GM12878 (cell line): ENCODE measurements at regions not wholly inside any gene's neighbourhood (a gene's known extent, or its start where the extent isn't known, plus 50 kb on each side); places are given as distances from the start of the nearest gene placed in this dataset.

Experiments
- ATAC-seq: fragments of 200-7000 bp; cut with Tn5 transposase; 3 replicates; pipeline ENCODE4 v1.9.1; 2020; ENCODE audit warnings: mild to moderate bottlenecking, moderate library complexity
- BruUV-seq: library from RNA; stranded (reverse); fragments of 400-500 nt; replicated peaks from 2 replicates; lab custom pipeline; 2021; lab: Mats Ljungman, UMichigan
- CTCF ChIA-PET: fragments of 300-600 bp; sonication (Branson Sonifier 250); formaldehyde crosslinking; extraction: SDS; loops from one replicate; lab custom pipeline; 2021; ENCODE audit warnings: inconsistent platforms; lab: Yijun Ruan, JAX
- POLR2A ChIA-PET: fragments of 350-600 bp; formaldehyde crosslinking; extraction: SDS; loops from one replicate; lab custom pipeline; 2021; ENCODE audit warnings: inconsistent platforms; lab: Charles Lee
- RAD21 ChIA-PET: fragments of 300-600 bp; sonication (Branson Sonifier 250); formaldehyde crosslinking; loops from one replicate; lab custom pipeline; 2023; ENCODE audit warnings: antibody characterized with exemption; ENCODE audit not compliant: unreplicated experiment; lab: Charles Lee
- SMC1A ChIA-PET: fragments of 300-600 bp; sonication (Branson Sonifier 250); formaldehyde crosslinking; loops from one replicate; lab custom pipeline; 2023; ENCODE audit not compliant: unreplicated experiment, uncharacterized antibody; lab: Charles Lee
- DNase-seq: peaks from one replicate; pipeline ENCODE4 v3.0.0-alpha.2; 2011; ENCODE audit warnings: low read depth, low spot score
- FAIRE-seq: peaks from 3 replicates; lab custom pipeline; 2011; peaks lifted over from hg19 to GRCh38; lab: Jason Lieb, UNC
- H2AFZ ChIP-seq: 2 replicates; pipeline ENCODE4 v1.6.0; 2011; ENCODE audit warnings: low read depth, low read length, control low read depth; ENCODE audit not compliant: control insufficient read depth
- H3K27ac ChIP-seq: 2 replicates; pipeline ENCODE4 v1.5.1; 2011; ENCODE audit warnings: control low read depth; ENCODE audit not compliant: control insufficient read depth, insufficient read depth
- H3K27me3 ChIP-seq, 2 experiments: replicated peaks in 1 of 2; 2 replicates each; pipeline versions ENCODE4 v1.6.0 to v1.6.1; 2011; ENCODE audit warnings: low read length in 1 of 2; ENCODE audit not compliant: control insufficient read depth in 2 of 2, insufficient read depth in 2 of 2
- H3K36me3 ChIP-seq, 2 experiments: 2 replicates each; pipeline ENCODE4 v1.5.1; 2011; ENCODE audit warnings: low read length in 1 of 2; ENCODE audit not compliant: control insufficient read depth in 2 of 2, insufficient read depth in 2 of 2
- H3K4me1 ChIP-seq: 2 replicates; pipeline ENCODE4 v1.6.1; 2011; ENCODE audit warnings: mild to moderate bottlenecking, low read length, moderate library complexity, mixed read lengths; ENCODE audit not compliant: control insufficient read depth, insufficient read depth
- H3K4me2 ChIP-seq: 2 replicates; pipeline ENCODE4 v1.6.0; 2011; ENCODE audit warnings: control low read depth; ENCODE audit not compliant: control insufficient read depth, insufficient read depth
- H3K4me3 ChIP-seq: fragments of 200-600 bp; sonication (generic); 2 replicates; pipeline ENCODE4 v1.5.1; 2016
- H3K79me2 ChIP-seq: 2 replicates; pipeline ENCODE4 v1.6.0; 2011; ENCODE audit warnings: low read length; ENCODE audit not compliant: control insufficient read depth, insufficient read depth
- H3K9ac ChIP-seq: 2 replicates; pipeline ENCODE4 v1.8.0; 2011; ENCODE audit warnings: low read length, control low read depth, mixed read lengths; ENCODE audit not compliant: control insufficient read depth, insufficient read depth
- H3K9me3 ChIP-seq: replicated peaks from 3 replicates; pipeline ENCODE4 v1.5.1; 2011; ENCODE audit warnings: mild to moderate bottlenecking, low read length; ENCODE audit not compliant: control insufficient read depth, insufficient read depth
- H4K20me1 ChIP-seq: 2 replicates; pipeline ENCODE4 v1.6.0; 2011; ENCODE audit not compliant: control insufficient read depth, insufficient read depth
- BHLHE40 ChIP-seq, 2 experiments: fragments of 450-650 bp in 1 of 2; IDR thresholded peaks; 2 replicates each; pipeline ENCODE4 v1.6.1; 2011 to 2017; ENCODE audit warnings: low read depth in 2 of 2, borderline replicate concordance in 1 of 2, improper control_type of control experiment in 1 of 2, low read length in 1 of 2, mild to moderate bottlenecking in 1 of 2
- CREM ChIP-seq: IDR thresholded peaks from 2 replicates; pipeline ENCODE4 v1.6.1; 2014; ENCODE audit warnings: antibody characterized with exemption, low read depth
- E2F4 ChIP-seq: IDR thresholded peaks from 2 replicates; pipeline ENCODE4 v1.6.1; 2012; ENCODE audit warnings: low read depth, low read length, improper control_type of control experiment
- E4F1 ChIP-seq: fragments of 450-650 bp; IDR thresholded peaks from 2 replicates; pipeline ENCODE4 v1.6.1; 2018; ENCODE audit warnings: borderline replicate concordance, mild to moderate bottlenecking; ENCODE audit not compliant: partially characterized antibody
- ETV6 ChIP-seq, 2 experiments: fragments of 450-650 bp in 1 of 2; IDR thresholded peaks in 1 of 2; conservative IDR thresholded peaks in 1 of 2; 2 replicates each; pipeline ENCODE4 v1.6.1; 2014; ENCODE audit warnings: antibody characterized with exemption in 1 of 2, borderline replicate concordance in 1 of 2, low read depth in 1 of 2, mild to moderate bottlenecking in 1 of 2, moderate library complexity in 1 of 2
- KLF5 ChIP-seq: fragments of 450-650 bp; IDR thresholded peaks from 2 replicates; pipeline ENCODE4 v1.6.1; 2014; ENCODE audit warnings: mild to moderate bottlenecking; ENCODE audit not compliant: partially characterized antibody
- RAD51 ChIP-seq: fragments of 450-650 bp; IDR thresholded peaks from 2 replicates; pipeline ENCODE4 v1.6.1; 2016; ENCODE audit warnings: moderate library complexity, mild to moderate bottlenecking, inconsistent platforms
- RFX5 ChIP-seq: IDR thresholded peaks from 2 replicates; pipeline ENCODE4 v1.6.1; 2011; ENCODE audit warnings: low read depth, low read length, improper control_type of control experiment
- SIX5 ChIP-seq: IDR thresholded peaks from 2 replicates; pipeline ENCODE4 v1.6.1; 2011; ENCODE audit warnings: mild to moderate bottlenecking, low read depth, low read length, moderate library complexity; ENCODE audit not compliant: severe bottlenecking
- SPI1 ChIP-seq: IDR thresholded peaks from 2 replicates; pipeline ENCODE4 v1.6.1; 2011; ENCODE audit warnings: low read depth, mild to moderate bottlenecking, low read length, moderate library complexity, borderline replicate concordance; ENCODE audit not compliant: insufficient read depth
- ZBTB11 ChIP-seq: fragments of 450-650 bp; formaldehyde crosslinking; IDR thresholded peaks from 2 replicates; pipeline ENCODE4 v1.5.0; 2022; ENCODE audit warnings: mild to moderate bottlenecking, missing genetic modification characterization
- WGBS: methylation state at CpG from one replicate; pipeline ENCODE4 v1.1.6; 2016; ENCODE audit warnings: low lambda C conversion rate; ENCODE audit not compliant: insufficient replicate concordance, insufficient coverage; ENCODE audit errors: missing lambda C conversion rate; 5-methylcytosine and 5-hydroxymethylcytosine counted together
- in situ Hi-C: fragments of 300-500 bp; cut with MboI; formaldehyde crosslinking; loops from 9 replicates; pipeline ENCODE4 v1.14.3; 2018; ENCODE audit warnings: mixed read lengths
- intact Hi-C: fragments of 100-400 bp; cut with micrococcal nuclease; formaldehyde crosslinking; loops from one replicate; pipeline ENCODE4 v1.14.2; 2022; ENCODE audit not compliant: unreplicated experiment
- TF ChIP-seq, protein P1 (sequence below): IDR thresholded peaks from 2 replicates; pipeline ENCODE4 v1.6.1; 2012; ENCODE audit warnings: low read depth, low read length, improper control_type of control experiment

- TF ChIP-seq E2F4 (no peak), CREM (no peak), SPI1 (no peak), BHLHE40 (IDR thresholded peaks at IDR 0.05; ENCODE audit: borderline replicate concordance in 1 of 2, low read depth in 2 of 2, low read length in 1 of 2) (no peak)
- TF ChIP-seq, all 136 proteins: peak for 0
Measured at GRCh38 chr22:47423266-47423665, 660.8 kb downstream of the TBC1D22A start (continued).

GRCh38 chr22:47422736-47423135, 660.3 kb downstream of the TBC1D22A start:
- in situ Hi-C loops = no loop called here
- no peaks in the 10 kb centered on the region for H3K36me3 ChIP-seq
- FAIRE-seq = no peak
- H3K9ac ChIP-seq = no peak overlapping the region
- no peaks in the 10 kb centered on the region for H3K4me1 ChIP-seq
- no TSS peak for BruUV-seq
- ChIA-PET CTCF (no interaction called here), POLR2A (no interaction called here), RAD21 (no interaction called here), SMC1A (no interaction called here)
- H2AFZ ChIP-seq = no peak overlapping the region
- no peaks in the 10 kb centered on the region; the same call in 2 of the 3 replicates for H3K9me3 ChIP-seq
- no peaks in the 10 kb centered on the region for H3K79me2 ChIP-seq
- 40% methylated on average over 9 of the region's 10 CpGs for WGBS
- H3K4me3 ChIP-seq = no peak overlapping the region
- no peaks in the 10 kb centered on the region for H3K27me3 ChIP-seq
- DNase-seq = no peak
- ATAC-seq = no peak
- H4K20me1 ChIP-seq = no peaks in the 10 kb centered on the region
- intact Hi-C loops = no loop called here
- H3K27ac ChIP-seq = no peak overlapping the region
- H3K4me2 ChIP-seq = no peak overlapping the region
- TF ChIP-seq E4F1 (no peak), RAD51 (no peak), SPI1 (no peak), SIX5 (no peak), E2F4 (no peak), ZBTB11 (CRISPR knock-in tag) (no peak), KLF5 (no peak), ETV6 (conservative IDR thresholded peaks at IDR 0.05 in 1 of 2, IDR thresholded peaks at IDR 0.05 in 1 of 2; ENCODE audit: borderline replicate concordance in 1 of 2, low read depth in 1 of 2) (no peak), RFX5 (no peak)
- TF ChIP-seq, protein P1, sequence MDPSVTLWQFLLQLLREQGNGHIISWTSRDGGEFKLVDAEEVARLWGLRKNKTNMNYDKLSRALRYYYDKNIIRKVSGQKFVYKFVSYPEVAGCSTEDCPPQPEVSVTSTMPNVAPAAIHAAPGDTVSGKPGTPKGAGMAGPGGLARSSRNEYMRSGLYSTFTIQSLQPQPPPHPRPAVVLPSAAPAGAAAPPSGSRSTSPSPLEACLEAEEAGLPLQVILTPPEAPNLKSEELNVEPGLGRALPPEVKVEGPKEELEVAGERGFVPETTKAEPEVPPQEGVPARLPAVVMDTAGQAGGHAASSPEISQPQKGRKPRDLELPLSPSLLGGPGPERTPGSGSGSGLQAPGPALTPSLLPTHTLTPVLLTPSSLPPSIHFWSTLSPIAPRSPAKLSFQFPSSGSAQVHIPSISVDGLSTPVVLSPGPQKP = no peak
